SW 1271 (cell line): ENCODE measurements at regions not wholly inside any gene's neighbourhood (a gene's known extent, or its start where the extent isn't known, plus 50 kb on each side); places are given as distances from the start of the nearest gene placed in this dataset.
"Not testable (repeated sequence)": the region's sequence is repeated elsewhere in the genome, so short reads cannot be mapped to it uniquely, and the experiment has no call there.

Experiments used
- DNase-seq, 2 experiments: peaks; one replicate each; lab custom pipeline; 2025; lab: John Stamatoyannopoulos, UW

DNA sequence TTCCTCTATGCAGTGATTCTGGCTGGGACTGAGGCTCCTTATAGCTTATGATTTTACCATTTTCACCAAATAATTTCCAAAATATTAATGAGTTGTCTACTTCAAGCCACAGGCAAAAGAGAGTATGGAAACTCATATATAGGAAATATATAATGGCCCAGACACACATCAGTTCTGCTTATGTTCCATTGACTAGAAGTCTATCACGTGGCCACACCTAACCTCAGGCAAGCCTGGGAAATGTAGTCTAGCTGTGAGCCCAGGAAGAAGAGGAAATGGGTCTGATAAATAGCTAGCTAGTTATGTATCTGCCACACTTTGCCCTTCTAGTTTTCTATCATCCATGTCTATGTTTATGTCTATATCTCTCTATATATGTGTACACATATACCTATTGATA lies 195.1 kb downstream of the OTOL1 start:
- DNase-seq: no peak

DNA sequence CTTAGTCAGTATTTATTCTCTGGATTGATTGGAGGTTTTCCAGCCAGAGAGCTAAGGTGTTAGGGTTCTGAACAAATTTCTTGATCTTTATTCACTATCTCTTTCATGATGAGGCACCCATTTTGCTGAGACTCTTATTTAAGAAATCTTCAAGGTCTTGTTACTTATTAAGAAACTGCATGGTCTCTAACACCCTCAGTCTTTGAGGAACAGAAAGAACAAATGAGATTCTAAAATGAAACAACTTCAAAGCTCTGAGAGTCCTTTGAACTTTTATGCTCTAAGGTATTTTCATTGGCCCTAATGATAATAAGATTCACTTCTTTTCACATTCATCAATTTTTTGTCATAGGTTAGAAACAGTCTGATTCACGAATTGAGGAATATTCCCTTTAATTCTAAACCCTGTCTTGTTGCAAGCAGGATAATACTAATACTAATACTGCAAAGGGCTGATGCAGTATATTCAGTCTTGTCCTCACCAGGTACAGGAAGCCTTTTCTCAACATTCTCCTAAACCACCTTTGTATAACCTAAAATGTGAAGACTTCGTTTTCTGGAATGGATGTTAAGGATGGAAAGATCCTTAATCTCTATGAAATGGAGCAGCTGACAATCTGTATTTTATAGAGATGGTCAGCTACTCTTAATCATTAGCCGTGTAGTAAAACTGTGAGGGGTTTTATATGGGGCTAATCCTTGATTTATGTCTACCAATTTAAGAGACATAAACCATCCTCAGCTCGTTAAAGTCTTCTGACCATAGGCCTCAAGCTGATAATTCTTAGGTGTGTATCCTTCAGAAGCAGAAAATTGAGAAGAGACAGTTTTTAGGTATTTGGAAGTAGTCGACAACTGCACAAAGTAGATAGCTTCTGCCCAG lies 198.3 kb downstream of the OTOL1 start:
- DNase-seq: no peak

DNA sequence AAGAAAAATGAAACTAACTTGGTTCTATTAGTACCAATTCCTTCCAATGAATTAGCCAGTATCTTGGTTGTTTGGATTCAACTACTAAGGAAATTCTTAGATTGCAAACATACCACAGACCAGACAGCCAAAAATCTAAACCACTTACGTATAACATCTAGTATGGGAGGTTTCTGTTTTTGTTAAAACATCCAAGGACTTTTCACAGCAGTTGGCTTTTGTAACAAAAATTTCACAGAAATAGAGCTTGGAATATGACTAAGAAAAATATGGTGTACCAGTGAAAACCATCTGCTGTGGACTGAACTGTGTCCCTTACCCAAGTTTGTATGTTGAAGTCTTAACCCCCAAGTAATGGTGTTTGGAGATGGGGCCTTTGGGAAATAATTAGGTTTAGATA lies 199.2 kb downstream of the OTOL1 start:
- DNase-seq: no peak

DNA sequence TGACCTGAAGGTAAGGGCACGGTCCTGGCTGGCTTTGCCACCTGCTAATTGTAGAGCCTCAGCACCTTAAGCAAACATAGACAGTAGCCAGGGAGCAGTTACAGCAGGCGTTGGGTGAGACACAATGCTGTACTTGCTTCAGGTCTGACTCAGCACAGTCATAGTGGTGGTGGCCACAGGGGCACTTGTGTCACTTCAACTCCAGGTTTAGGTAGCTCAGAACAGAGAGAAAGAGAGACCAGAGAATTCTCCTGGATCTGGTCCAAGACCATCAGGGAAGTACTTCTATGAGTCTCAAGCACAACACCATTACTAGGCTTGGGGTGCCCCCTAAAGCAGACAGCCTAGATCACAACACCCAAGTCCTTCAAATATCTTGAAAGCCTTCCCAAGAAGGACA lies 204.4 kb downstream of the OTOL1 start:
- DNase-seq: no peak

DNA sequence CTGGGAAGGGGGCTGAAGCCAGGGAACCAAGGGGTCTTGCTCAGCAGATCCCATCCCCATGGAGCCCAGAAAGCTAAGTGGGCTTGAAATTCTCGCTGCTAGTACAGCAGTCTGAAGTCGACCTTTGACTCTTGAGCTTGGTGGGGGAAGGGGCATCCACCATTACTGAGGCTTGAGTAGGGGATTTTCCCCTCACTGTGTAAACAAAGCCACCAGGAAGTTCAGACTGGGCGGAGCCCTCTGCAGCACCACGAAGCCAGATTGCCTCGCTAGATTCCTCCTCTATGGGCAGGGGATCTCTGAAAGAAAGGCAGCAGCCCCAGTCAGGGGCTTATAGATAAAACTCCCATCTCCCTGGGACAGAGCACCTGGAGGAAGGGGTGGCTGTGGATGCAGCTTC lies 210.6 kb downstream of the OTOL1 start:
- not testable (repeated sequence) for DNase-seq

DNA sequence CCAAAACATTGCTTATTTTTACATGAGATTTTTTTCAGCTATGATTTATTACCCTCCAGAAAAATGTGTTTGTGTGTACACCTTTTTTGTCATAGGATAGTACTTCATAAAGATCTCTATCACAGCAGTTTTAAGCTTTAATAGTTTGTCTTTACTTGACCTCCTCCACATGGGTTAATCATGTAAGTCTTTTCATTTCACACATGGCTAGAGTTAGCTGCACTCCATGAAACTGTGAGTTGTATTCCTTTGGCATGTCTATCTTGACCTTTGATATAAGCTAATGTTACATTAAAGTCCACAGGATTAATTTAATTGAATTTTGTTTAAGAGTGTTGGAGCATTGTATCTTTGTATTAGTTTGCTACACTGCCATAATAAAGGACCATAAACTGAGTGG lies 217.1 kb downstream of the OTOL1 start:
- DNase-seq: no peak

DNA sequence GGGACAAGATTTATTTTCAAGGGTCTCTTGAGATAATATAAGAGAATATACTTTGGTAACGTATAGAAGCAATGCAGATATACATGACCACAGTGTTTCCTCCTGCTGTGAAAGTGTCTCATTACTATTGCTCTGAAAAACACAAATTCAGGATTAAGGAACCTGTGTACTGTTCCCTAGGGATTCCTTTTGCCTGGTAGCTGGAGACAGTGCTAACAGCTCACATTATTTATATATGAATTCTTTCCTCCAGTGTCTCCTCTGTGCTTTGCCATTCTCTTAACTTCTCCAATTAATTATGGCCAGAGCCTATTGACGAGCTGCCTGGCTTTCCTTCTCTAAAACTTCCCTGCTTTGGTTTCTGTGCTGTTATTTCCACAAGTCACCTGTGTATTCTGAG lies 235.4 kb downstream of the OTOL1 start:
- no peak for DNase-seq

DNA sequence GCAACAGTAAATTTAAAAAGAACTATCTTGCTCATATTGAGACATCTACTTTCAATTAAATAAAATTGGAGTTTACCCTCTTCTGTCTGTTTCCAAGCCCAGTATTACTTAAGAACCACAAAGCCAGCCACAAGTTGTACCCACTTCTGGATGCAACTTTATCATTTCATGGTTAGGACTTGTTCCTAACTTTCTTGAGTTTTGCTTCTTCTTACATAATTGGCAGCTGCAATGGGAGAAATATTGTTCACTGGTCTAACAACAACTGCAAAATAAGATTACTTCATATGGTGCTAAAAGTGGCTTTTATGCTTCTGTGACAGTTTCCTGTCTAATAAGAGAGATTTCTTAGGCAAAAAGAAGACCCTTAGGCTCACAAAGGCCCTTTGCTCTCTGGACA lies 240.6 kb downstream of the OTOL1 start:
- DNase-seq: no peak

DNA sequence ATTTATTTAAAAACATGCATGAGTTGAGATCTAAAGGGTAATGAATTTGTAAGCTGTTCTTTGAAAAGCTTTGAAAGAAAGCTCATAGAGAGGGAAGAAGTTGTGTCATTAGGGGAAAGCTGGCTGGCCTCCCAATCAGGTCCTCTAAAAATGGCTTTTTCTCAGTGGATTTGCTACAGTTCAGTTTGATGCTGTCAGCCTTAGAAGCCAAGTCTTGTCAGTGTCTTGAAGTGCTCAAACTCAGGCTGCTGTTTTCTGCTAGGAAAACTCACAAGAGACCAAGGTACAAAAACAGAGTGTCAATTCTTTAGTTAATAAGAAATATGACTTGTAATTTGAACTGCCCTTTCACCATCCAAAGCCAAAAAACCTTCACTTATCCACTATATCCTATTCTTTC lies 243.8 kb downstream of the OTOL1 start:
- no peak for DNase-seq

DNA sequence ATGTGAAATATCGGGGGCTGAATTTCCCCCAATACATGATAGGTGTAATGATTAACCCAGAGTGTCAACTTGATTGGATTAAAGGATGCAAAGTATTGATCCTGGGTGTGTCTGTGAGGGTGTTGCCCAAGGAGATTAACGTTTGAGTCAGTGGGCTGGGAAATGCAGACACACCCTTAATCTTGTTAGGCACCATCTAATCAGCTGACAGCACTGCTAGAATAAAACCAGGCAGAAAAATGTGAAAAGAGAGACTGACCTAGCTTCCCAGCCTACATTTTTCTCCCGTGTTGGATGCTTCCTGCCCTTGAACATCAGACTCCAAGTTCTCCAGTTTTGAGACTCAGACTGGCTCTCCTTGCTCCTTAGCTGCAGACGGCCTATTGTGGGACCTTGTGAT lies 247.8 kb downstream of the OTOL1 start:
- DNase-seq: no peak

DNA sequence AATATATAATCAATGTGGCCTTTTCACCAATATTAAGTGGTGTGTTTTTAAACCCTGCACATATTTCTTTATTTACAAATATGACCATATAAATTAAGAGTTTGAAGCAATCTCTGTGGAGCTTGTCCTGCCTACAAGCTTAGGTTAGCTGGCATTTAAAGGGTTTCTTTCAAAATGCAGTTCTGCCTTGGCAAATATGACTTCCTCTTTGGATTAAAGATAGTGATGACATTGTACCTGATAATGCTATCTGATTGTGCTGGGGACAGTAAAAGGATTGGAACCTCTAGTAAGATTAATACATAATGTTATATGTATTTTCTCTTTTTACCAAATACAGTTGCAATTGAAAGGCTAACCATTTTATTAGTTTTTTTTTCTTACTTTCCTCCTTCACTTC lies 249.1 kb downstream of the OTOL1 start:
- no peak for DNase-seq

DNA sequence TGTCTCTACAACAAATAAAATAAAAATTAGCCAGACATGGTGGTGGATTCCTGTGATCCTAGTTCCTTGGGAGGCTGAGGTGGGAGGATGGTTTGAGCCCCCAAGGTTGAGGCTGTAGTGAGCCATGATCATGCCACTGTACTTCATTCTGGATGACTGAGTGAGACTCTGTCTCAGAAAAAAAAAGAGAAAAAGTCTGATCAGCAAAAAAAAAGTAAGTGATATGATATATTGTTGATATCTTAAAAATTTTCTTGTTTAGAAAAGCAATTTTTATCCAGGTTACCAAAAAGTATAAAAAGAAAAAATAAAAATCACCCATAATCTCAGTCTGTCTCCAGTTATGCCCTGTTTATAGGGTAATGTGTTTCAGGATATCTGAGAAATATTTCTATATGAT lies 251.4 kb downstream of the OTOL1 start:
- DNase-seq: no peak

DNA sequence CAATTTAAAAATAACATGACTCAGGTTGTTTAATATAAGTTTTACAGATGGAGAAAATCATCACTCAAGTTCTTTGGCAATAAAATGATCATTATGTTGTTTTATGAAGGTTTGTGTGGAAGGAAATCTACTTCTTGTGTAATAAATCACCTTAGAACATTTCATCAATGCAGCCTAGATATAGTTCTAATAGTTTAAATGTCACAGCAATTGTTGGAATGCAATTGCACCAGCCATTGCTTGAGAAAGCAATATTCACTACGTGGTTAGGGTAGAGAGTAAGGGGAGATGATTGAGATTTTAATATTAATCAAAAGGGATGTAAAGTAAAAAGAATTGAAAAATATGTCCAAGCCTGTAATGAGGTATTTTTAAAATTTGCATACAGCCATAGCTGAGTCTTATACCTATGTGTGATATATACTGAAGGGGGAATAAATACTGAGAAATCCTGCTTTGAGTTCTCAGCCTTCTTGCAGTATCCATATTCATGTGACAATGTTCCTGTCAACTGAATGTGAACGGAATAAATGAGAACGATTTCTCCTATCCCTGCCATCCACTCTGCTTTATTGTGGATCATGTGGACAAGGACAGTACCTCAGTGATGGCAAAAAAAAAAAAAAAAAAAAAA lies 257.9 kb downstream of the OTOL1 start:
- no peak for DNase-seq

DNA sequence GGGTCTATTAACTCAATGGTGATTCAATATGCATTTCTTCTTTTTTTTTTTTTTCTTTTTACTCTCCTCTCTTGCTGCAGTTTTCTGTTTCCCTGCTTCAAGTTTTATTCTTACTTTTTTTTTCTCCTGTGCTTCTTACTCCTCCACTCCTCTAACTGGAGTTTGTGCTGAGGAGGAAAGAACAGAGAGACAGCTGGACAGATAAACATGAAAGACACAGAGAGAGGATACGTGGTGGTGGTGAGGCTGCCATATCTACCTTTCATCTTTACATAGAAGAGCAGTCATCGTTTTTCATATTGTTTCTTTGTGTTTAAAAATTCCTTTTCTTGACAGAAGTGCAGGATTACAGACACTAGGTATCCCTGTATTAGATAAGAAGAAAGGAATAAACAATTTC lies 262.8 kb downstream of the OTOL1 start:
- no peak for DNase-seq

DNA sequence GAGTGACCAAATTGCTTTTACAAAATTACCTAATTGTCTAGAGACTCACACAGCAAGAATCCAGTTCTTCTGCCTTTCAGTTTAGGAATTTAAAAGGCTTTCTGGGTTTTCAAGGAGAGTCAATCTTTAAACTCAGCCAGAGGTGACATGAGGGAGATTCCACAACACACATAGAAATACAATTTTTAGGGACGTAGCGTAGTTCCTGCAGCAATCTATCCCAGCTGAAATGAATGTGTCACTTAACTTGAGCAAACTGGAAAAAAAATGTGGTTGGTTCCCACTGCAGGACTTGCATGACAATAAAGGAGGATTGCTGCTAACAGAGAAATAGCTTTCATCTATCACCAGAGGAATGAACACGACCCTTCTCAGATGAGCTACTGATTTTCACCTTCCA lies 269.7 kb downstream of the OTOL1 start:
- DNase-seq: no peak

DNA sequence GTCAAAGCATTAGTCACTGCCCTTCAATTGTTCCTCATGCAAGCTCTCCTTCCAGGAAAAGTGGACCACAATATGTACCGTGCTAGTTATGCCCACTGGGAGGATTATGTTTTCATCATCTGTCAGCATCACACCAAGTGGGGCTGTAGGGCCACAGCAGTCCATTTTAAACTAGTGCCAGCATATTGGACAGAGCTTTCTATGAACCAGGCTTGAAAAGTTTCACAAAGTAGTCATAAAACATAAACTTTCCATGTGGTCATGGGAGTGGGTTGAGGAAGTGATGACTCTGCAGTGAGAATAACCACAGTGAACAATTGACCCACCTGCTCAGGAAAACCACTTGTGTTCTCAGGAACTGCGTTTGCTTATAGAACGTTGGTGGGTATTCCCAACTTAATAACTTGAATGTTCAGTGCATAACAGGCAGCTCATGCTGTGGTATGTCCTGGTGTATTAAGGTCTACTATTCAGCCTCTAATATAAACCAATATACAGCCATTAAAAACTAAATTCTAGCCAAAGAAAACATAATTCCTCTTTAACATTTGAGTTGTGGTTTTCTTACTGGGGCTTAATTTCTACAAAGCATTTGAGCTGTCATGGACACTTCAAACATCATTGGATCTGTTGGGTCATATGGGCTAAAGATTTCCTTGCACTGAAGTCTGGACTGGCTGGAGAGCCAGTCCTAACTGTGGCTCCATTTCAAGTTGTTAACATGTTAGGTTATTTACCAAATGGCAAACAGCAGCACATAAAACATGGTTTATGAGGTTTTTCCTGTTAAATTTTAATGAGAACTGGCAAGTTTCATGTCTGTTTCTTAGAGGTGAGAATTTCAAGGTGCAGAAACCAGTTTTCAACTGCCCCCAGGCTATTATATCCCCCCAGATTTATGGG lies 274.1 kb downstream of the OTOL1 start:
- no peak for DNase-seq

DNA sequence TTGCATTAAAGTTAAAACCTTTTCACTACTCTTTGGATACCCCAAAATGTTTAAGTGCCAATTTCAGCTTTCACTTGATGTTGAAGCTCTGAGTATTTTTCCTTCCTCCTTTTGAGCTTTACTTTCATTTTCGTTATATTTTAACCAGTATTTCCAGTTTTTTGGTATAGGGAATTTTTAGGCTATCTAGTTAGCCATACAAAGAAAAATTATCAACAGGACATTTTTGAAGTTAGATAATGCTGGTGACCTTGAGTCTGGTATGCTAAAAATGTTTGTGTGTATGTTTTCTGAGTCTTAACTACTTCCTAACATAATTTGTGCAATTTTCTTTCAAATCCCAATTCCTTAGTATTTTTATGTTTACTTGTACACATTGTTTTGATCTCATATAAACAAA lies 284.8 kb downstream of the OTOL1 start:
- DNase-seq: no peak

DNA sequence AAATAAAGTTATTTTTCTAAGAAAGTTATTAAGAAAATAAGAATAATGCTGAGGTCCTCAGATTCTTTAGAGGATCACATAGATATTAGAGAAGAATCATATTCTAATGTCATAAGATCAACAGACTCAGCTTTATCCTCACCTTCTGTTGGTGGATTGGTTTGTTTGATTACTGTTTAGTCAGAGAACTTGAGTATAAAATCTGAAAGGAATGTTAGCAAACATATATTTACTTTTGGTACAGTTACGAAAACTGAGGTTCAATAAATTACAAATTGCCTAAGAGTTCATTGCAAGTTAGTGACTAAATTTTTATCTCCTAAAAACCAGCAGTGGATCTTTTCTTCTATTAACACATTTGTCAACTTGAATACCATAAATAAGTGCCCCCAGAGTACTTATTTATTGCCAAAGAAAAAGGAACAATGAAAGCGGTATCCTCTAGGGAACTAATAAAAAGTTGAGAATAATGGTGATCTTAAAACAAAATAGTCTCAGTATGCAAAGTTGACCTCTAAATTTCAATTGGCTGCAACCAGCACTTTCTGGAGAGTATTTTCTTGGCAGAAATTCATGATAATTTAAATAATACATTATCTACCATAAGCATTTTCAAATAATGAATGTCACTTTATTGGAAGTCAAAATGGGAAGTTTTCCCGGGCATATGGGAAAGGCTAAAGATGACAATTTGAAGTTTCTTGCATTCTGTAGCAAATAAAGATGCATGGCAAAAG lies 296.8 kb downstream of the OTOL1 start:
- DNase-seq: no peak

DNA sequence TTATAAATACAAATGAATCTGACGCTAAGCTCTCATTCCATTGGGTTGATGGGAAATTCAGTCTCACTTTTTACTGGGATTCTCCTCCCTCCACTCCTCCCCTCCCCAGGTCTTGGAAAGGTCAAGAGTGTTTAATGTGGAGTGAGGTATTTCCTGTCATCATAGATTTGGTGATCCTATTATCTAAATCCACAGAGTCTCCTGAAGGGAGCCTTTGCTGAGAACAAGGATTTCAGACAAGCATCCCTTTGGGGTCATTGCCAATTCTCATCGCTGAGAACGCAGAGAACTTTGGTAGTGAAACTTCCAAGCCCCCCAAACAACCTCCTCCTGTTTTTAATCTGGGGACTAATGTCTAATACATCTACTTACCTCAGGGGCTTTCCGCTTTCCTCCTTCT lies 297.9 kb downstream of the OTOL1 start:
- no peak for DNase-seq

DNA sequence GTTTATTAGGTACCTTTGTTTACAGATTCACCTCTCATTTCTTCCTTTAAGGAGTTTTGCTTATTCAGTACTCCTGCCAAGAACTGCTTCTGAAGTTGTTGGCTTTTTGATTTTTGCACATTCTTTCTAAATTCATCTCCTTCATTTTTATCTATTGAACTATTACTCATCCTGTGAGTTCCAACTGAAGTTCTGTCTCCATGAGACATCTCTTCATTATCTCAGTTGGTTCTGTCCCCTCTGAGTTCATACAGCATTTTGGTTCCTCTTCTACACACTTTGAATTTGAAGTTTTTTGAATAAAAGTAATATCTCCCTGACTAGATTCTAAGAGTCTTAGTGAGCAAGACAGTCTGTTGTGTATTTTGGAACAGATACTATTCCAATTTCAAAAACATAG lies 299.7 kb downstream of the OTOL1 start:
- DNase-seq: no peak

DNA sequence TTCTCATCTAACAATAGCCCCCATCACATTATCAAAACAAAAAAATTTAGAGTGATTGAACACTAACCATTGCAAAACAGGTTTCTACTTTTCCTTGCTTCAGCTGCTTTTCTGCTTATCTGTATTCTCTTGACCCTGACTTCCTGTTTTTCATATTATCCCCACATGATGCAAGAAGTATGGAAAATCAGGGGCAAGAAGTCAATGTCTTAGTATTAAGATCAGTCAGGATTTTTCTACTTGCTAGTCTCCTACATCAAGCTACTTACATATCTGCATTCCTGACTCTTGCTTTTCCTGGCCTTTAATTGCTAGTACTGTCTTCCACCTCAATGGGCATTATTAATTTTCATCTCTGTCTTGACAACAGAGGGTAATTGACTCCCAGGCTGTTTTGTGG lies 300.2 kb downstream of the OTOL1 start:
- DNase-seq: no peak

DNA sequence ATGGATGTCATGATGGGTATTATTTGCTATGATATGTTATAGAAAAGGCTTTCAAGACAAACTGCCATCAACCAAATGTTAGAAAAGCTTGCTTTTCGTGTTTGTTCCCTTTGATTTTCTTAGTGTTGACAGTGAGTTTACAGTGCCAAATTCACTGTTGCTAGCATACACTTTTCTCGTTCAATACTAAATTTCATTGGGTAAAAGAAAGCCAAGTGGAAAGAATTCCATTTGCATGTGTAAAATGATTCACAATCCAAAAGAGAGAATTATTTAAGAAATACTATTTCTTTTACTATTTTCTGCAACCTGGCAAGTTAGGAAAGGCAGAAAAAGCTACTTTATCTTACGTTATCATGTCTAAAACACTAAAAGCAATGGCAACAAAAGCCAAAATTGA lies 301.4 kb downstream of the OTOL1 start:
- DNase-seq: no peak
